ENCODE measurements at regions not wholly inside any gene's neighbourhood (a gene's known extent, or its start where the extent isn't known, plus 50 kb on each side); places are given as distances from the start of the nearest gene placed in this dataset.

DNA sequence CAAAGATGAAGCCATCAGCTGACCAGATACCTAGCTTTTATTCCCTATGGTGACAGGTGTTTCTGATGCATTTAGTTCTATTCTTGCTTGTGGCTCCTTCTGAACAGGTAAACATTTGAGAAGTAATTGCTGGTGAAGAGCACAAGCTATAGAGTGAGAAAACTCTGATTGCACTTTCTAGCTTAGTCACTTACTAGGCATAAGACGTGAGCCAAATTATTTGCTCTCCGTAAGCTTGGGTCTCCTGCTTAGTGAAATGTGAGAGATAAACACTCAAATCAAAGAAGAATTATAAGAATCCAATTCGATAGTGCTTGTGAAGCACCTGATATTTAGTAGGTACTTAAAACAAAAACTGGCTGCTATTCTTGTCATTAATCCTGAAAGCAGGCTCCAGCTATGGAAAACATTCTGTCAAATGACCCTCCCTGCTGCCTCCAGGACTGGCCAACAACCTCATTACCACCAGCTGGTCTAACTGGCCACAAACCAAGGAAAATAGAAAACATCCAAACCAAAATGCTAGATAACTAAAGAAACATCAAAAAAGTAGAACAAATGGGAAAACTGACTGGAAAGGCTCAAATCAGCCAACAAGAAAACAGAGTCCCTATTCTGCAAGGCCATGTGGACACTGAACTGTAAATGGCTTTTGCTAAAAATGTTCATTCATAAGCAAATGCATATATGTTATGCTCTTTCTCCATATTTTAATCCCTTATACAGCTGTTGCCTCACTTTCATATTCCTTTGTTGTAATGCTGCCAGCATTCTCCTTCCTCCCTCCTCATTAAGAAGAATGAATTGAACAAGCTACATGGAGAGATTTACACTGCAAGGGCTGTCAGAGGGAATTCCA is 616.1 kb downstream of the DTWD2 start:
- TF ChIP-seq, protein P1, sequence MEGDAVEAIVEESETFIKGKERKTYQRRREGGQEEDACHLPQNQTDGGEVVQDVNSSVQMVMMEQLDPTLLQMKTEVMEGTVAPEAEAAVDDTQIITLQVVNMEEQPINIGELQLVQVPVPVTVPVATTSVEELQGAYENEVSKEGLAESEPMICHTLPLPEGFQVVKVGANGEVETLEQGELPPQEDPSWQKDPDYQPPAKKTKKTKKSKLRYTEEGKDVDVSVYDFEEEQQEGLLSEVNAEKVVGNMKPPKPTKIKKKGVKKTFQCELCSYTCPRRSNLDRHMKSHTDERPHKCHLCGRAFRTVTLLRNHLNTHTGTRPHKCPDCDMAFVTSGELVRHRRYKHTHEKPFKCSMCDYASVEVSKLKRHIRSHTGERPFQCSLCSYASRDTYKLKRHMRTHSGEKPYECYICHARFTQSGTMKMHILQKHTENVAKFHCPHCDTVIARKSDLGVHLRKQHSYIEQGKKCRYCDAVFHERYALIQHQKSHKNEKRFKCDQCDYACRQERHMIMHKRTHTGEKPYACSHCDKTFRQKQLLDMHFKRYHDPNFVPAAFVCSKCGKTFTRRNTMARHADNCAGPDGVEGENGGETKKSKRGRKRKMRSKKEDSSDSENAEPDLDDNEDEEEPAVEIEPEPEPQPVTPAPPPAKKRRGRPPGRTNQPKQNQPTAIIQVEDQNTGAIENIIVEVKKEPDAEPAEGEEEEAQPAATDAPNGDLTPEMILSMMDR (IDR thresholded peaks at IDR 0.05; ENCODE audit: borderline replicate concordance), result no peak
- DNase-seq, result no peak
- no peak overlapping the region for H3K4me3 ChIP-seq
- no peaks in the 10 kb centered on the region for H3K27me3 ChIP-seq (ENCODE audit: low read depth)
- peak overlapping the region; percentile 16 for H3K27ac ChIP-seq (replicated peaks)
- peaks cover 41% of the 10 kb centered on the region for H3K4me1 ChIP-seq
- no peaks in the 10 kb centered on the region for H3K9me3 ChIP-seq (replicated peaks)
- H3K36me3 ChIP-seq, result no peaks in the 10 kb centered on the region
- intact Hi-C loops (cut with micrococcal nuclease), result no loop called here

DNA sequence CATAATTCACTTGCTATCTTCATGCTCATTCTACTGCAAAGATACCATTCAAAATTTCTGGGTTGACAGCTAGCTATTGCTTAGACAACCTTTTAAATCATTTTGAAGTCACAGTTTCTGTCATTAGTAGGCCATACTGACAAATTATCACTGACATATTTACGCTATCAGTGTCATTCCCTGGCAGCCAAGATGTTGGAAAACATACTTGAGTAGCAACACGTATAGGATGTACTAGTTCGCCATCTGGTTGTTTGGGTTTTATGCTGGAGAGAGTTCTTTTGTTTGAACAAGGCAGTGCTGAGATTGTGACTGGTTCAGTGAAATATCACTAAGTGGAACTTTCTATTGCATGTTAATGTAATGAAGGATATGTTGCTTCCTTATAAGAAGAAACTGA is 621.9 kb downstream of the DTWD2 start:
- TF ChIP-seq, protein P1 (IDR thresholded peaks at IDR 0.05; ENCODE audit: borderline replicate concordance), result no peak
- Histone ChIP-seq H3K4me1 (peaks cover 3% of the 10 kb centered on the region), H3K27ac (replicated peaks) (no peak overlapping the region), H3K4me3 (no peak overlapping the region), H3K36me3 (no peaks in the 10 kb centered on the region), H3K9me3 (replicated peaks) (peaks cover 6% of the 10 kb centered on the region), H3K27me3 (ENCODE audit: low read depth) (no peaks in the 10 kb centered on the region)
- no peak for DNase-seq
- intact Hi-C loops (cut with micrococcal nuclease), result no loop called here

DNA sequence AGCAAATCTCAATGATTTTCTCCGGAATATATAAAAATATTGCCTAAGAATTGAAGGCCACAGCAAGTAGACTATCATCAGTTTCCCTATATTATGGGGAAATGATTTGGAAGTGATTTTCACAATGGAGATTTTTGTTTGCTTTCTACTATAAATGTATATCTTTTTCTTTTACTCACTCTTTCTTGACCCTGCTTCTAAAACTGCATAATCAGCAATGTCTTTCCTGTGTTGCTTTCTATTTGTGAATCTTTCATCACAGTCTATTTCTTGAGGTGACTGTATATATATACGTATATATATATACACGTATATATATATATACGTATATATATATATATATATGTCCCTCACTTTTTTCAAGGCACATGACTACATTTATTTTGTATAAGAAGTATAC is 622.6 kb downstream of the DTWD2 start:
- peaks cover 6% of the 10 kb centered on the region for H3K9me3 ChIP-seq (replicated peaks)
- H3K27me3 ChIP-seq (ENCODE audit: low read depth), result no peaks in the 10 kb centered on the region
- H3K36me3 ChIP-seq, result no peaks in the 10 kb centered on the region
- no peak overlapping the region for H3K27ac ChIP-seq (replicated peaks)
- TF ChIP-seq, protein P1 (IDR thresholded peaks at IDR 0.05; ENCODE audit: borderline replicate concordance), result no peak
- H3K4me3 ChIP-seq, result no peak overlapping the region
- peaks cover 3% of the 10 kb centered on the region for H3K4me1 ChIP-seq
- intact Hi-C loops (cut with micrococcal nuclease), result no loop called here
- no peak for DNase-seq

DNA sequence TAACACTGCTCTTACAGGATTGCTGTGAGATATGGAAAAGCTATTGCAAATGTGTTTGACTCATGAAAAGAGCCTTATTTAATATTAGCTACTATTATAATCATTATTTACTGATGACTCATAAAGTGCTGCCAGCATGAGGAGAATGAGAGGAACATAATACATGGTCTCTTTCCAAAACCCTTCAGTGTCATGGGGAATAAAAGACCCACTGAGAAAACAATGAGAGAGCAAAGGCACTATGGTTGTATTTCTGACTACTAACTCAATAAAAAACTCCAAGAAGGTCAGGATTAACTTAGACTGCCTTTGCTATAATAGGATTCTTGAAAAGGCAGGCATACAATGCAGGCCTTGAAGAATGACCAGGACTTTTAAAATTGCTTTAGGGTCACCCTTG is 633.5 kb downstream of the DTWD2 start:
- no peaks in the 10 kb centered on the region for H3K36me3 ChIP-seq
- no peak overlapping the region for H3K27ac ChIP-seq (replicated peaks)
- H3K9me3 ChIP-seq (replicated peaks), result no peaks in the 10 kb centered on the region
- no peak for DNase-seq
- TF ChIP-seq, protein P1 (IDR thresholded peaks at IDR 0.05; ENCODE audit: borderline replicate concordance), result no peak
- H3K4me1 ChIP-seq, result peaks cover 5% of the 10 kb centered on the region
- H3K27me3 ChIP-seq (ENCODE audit: low read depth), result no peaks in the 10 kb centered on the region
- intact Hi-C loops (cut with micrococcal nuclease), result no loop called here
- H3K4me3 ChIP-seq, result no peak overlapping the region

DNA sequence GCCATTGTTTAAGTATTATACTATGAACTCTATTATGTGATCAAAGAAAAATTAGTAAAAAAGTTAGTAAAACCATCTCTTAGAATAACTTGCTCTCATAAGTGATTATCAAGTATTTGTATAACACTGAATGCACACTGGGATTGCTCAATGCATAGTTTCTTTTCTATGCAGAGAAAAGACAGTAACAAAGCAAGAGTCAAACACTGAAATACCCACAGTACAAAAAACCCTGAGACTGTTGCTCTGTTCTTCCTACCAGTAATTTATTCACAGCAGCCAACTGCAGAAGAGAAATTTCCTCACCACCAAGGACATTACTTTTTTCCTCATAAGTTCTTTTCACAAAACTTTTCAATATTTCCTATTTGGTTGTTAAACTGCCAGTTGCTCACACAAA is 634.4 kb downstream of the DTWD2 start:
- Histone ChIP-seq H3K9me3 (replicated peaks) (no peaks in the 10 kb centered on the region), H3K4me1 (peaks cover 5% of the 10 kb centered on the region), H3K27me3 (ENCODE audit: low read depth) (no peaks in the 10 kb centered on the region), H3K4me3 (no peak overlapping the region), H3K27ac (replicated peaks) (no peak overlapping the region), H3K36me3 (no peaks in the 10 kb centered on the region)
- TF ChIP-seq, protein P1 (IDR thresholded peaks at IDR 0.05; ENCODE audit: borderline replicate concordance), result no peak
- intact Hi-C loops (cut with micrococcal nuclease), result no loop called here
- no peak for DNase-seq

All from left ventricle myocardium inferior (tissue), 1 donor.